ENCODE measurements at regions not wholly inside any gene's neighbourhood (a gene's known extent, or its start where the extent isn't known, plus 50 kb on each side); places are given as distances from the start of the nearest gene placed in this dataset.

GRCh38 chr3:176632925-176633324 lies 564.4 kb downstream of the TBL1XR1 start:
- no peak for DNase-seq (ENCODE audit: low spot score)
- CTCF ChIA-PET, result interaction anchor here (1.2 kb wide), 1 partner anchor 31 kb away, joined by 7 read pairs; no protein-coding TSS in a partner anchor
- H3K36me3 Mint-ChIP-seq, result no peaks in the 10 kb centered on the region

More at GRCh38 chr3:176632925-176633324, 564.4 kb downstream of the TBL1XR1 start:
- Mint-ChIP-seq H3K4me3 (no peak overlapping the region), H3K27ac (no peak overlapping the region; the same call in 1 of the 2 replicates), H3K9me3 (peaks cover 4% of the 10 kb centered on the region), H3K4me1 (peaks cover 7% of the 10 kb centered on the region), H3K27me3 (ENCODE audit: low read depth) (no peaks in the 10 kb centered on the region)
- POLR2A ChIA-PET, result no interaction called here
- ATAC-seq, result peak; percentile 14
- no peak for TF ChIP-seq SMAD3 (CRISPR knock-in tag; IDR thresholded peaks at IDR 0.05; ENCODE audit: borderline replicate concordance)
- TF ChIP-seq ZNF121 (CRISPR knock-in tag; IDR thresholded peaks at IDR 0.05), result no peak
- no peak for TF ChIP-seq ELF4 (CRISPR knock-in tag; IDR thresholded peaks at IDR 0.05; ENCODE audit: low read depth)
- TF ChIP-seq ATF1 (CRISPR knock-in tag; IDR thresholded peaks at IDR 0.05), result no peak
- TF ChIP-seq, protein P1, sequence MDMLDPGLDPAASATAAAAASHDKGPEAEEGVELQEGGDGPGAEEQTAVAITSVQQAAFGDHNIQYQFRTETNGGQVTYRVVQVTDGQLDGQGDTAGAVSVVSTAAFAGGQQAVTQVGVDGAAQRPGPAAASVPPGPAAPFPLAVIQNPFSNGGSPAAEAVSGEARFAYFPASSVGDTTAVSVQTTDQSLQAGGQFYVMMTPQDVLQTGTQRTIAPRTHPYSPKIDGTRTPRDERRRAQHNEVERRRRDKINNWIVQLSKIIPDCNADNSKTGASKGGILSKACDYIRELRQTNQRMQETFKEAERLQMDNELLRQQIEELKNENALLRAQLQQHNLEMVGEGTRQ (CRISPR knock-in tag; IDR thresholded peaks at IDR 0.05), result no peak
- no peak for TF ChIP-seq SOX15 (CRISPR knock-in tag; IDR thresholded peaks at IDR 0.05)
- TF ChIP-seq, protein P2, sequence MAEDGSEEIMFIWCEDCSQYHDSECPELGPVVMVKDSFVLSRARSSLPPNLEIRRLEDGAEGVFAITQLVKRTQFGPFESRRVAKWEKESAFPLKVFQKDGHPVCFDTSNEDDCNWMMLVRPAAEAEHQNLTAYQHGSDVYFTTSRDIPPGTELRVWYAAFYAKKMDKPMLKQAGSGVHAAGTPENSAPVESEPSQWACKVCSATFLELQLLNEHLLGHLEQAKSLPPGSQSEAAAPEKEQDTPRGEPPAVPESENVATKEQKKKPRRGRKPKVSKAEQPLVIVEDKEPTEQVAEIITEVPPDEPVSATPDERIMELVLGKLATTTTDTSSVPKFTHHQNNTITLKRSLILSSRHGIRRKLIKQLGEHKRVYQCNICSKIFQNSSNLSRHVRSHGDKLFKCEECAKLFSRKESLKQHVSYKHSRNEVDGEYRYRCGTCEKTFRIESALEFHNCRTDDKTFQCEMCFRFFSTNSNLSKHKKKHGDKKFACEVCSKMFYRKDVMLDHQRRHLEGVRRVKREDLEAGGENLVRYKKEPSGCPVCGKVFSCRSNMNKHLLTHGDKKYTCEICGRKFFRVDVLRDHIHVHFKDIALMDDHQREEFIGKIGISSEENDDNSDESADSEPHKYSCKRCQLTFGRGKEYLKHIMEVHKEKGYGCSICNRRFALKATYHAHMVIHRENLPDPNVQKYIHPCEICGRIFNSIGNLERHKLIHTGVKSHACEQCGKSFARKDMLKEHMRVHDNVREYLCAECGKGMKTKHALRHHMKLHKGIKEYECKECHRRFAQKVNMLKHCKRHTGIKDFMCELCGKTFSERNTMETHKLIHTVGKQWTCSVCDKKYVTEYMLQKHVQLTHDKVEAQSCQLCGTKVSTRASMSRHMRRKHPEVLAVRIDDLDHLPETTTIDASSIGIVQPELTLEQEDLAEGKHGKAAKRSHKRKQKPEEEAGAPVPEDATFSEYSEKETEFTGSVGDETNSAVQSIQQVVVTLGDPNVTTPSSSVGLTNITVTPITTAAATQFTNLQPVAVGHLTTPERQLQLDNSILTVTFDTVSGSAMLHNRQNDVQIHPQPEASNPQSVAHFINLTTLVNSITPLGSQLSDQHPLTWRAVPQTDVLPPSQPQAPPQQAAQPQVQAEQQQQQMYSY (CRISPR knock-in tag; IDR thresholded peaks at IDR 0.05), result no peak
- no peak for TF ChIP-seq ZNF317 (CRISPR knock-in tag; IDR thresholded peaks at IDR 0.05; ENCODE audit: borderline replicate concordance, low read depth)
- TF ChIP-seq ZNF671 (CRISPR knock-in tag; IDR thresholded peaks at IDR 0.05), result no peak
- TF ChIP-seq ETV6 (CRISPR knock-in tag; IDR thresholded peaks at IDR 0.05), result no peak
- TF ChIP-seq, protein P3, sequence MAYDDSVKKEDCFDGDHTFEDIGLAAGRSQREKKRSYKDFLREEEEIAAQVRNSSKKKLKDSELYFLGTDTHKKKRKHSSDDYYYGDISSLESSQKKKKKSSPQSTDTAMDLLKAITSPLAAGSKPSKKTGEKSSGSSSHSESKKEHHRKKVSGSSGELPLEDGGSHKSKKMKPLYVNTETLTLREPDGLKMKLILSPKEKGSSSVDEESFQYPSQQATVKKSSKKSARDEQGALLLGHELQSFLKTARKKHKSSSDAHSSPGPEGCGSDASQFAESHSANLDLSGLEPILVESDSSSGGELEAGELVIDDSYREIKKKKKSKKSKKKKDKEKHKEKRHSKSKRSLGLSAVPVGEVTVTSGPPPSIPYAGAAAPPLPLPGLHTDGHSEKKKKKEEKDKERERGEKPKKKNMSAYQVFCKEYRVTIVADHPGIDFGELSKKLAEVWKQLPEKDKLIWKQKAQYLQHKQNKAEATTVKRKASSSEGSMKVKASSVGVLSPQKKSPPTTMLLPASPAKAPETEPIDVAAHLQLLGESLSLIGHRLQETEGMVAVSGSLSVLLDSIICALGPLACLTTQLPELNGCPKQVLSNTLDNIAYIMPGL (CRISPR knock-in tag; IDR thresholded peaks at IDR 0.05), result no peak
- TF ChIP-seq ARID4B (CRISPR knock-in tag; IDR thresholded peaks at IDR 0.05; ENCODE audit: borderline replicate concordance), result no peak
- TF ChIP-seq GABPB1 (CRISPR knock-in tag; IDR thresholded peaks at IDR 0.05), result no peak

All from WTC11 (cell line).